Upper lobe of right lung (tissue), 1 donor: ENCODE measurements at regions not wholly inside any gene's neighbourhood (a gene's known extent, or its start where the extent isn't known, plus 50 kb on each side); places are given as distances from the start of the nearest gene placed in this dataset.

Experiments
- ATAC-seq: fragments of 200-7000 bp; cut with Tn5 transposase; one replicate; pipeline ENCODE4 v1.9.1; 2020; ENCODE audit warnings: mild to moderate bottlenecking, moderate library complexity
- DNase-seq: peaks from one replicate; pipeline ENCODE4 v3.0.0-alpha.2; 2020
- H3K27ac ChIP-seq: fragments of 200-600 bp; one replicate; pipeline ENCODE4 v1.8.0; 2022
- H3K27me3 ChIP-seq: fragments of 200-600 bp; one replicate; pipeline ENCODE4 v1.8.0; 2022; ENCODE audit warnings: mild to moderate bottlenecking
- H3K36me3 ChIP-seq: fragments of 200-600 bp; one replicate; pipeline ENCODE4 v1.8.0; 2022
- H3K4me1 ChIP-seq: fragments of 200-600 bp; one replicate; pipeline ENCODE4 v1.8.0; 2022
- H3K4me3 ChIP-seq: fragments of 200-600 bp; one replicate; pipeline ENCODE4 v1.8.0; 2022; ENCODE audit warnings: mild to moderate bottlenecking
- H3K9me3 ChIP-seq: fragments of 200-600 bp; one replicate; pipeline ENCODE4 v1.8.0; 2022
- CTCF ChIP-seq: fragments of 200-600 bp; IDR thresholded peaks from one replicate; pipeline ENCODE4 v1.8.0; 2022; ENCODE audit warnings: antibody characterized with exemption
- intact Hi-C: fragments of 100-400 bp; cut with DNase I; formaldehyde crosslinking; loops from one replicate; pipeline ENCODE4 v1.11.0; 2022
- donor health status: DM: no; HTN: yes; CAD: no; lungs with severe emphysema.

GRCh38 chr11:34750692-34751405 lies 130.0 kb downstream of the EHF start:
- H3K4me1 ChIP-seq = peaks cover 16% of the 10 kb centered on the region

GRCh38 chr11:34749666-34750659 lies 129.1 kb downstream of the EHF start:
- Histone ChIP-seq H3K36me3 (no peaks in the 10 kb centered on the region), H3K4me1 (peaks cover 16% of the 10 kb centered on the region), H3K27ac (peak overlapping the region; percentile 72), H3K4me3 (no peak overlapping the region), H3K9me3 (no peaks in the 10 kb centered on the region), H3K27me3 (no peaks in the 10 kb centered on the region)
- ATAC-seq = peak; percentile 85
- intact Hi-C loops = no loop called here
- no peak for TF ChIP-seq CTCF
- peak; percentile 88 for DNase-seq

More at GRCh38 chr11:34750692-34751405, 130.0 kb downstream of the EHF start:
- DNase-seq = no peak
- Histone ChIP-seq H3K27me3 (no peaks in the 10 kb centered on the region), H3K27ac (peak overlapping the region; percentile 51), H3K4me3 (no peak overlapping the region), H3K9me3 (no peaks in the 10 kb centered on the region), H3K36me3 (no peaks in the 10 kb centered on the region)
- TF ChIP-seq CTCF = no peak
- intact Hi-C loops = no loop called here
- no peak for ATAC-seq

GRCh38 chr11:34748036-34748435 lies 127.1 kb downstream of the EHF start:
- no peak overlapping the region for H3K4me3 ChIP-seq
- no peak for ATAC-seq

GRCh38 chr11:34747251-34747650 lies 126.4 kb downstream of the EHF start:
- intact Hi-C loops = no loop called here

More at GRCh38 chr11:34748036-34748435, 127.1 kb downstream of the EHF start:
- H3K9me3 ChIP-seq = no peaks in the 10 kb centered on the region
- H3K36me3 ChIP-seq = no peaks in the 10 kb centered on the region
- H3K27ac ChIP-seq = no peak overlapping the region
- intact Hi-C loops = no loop called here
- TF ChIP-seq CTCF = no peak
- no peak for DNase-seq
- no peaks in the 10 kb centered on the region for H3K27me3 ChIP-seq
- peaks cover 16% of the 10 kb centered on the region for H3K4me1 ChIP-seq

GRCh38 chr11:34745195-34745594 lies 124.3 kb downstream of the EHF start:
- intact Hi-C loops = no loop called here
- ATAC-seq (no peak), DNase-seq (no peak)
- H3K9me3 ChIP-seq = no peaks in the 10 kb centered on the region
- H3K4me3 ChIP-seq = no peak overlapping the region
- peaks cover 12% of the 10 kb centered on the region for H3K4me1 ChIP-seq
- H3K27me3 ChIP-seq = no peaks in the 10 kb centered on the region
- no peak for TF ChIP-seq CTCF
- no peak overlapping the region for H3K27ac ChIP-seq
- H3K36me3 ChIP-seq = no peaks in the 10 kb centered on the region

More at GRCh38 chr11:34747251-34747650, 126.4 kb downstream of the EHF start:
- TF ChIP-seq CTCF = no peak
- H3K27me3 ChIP-seq = no peaks in the 10 kb centered on the region
- no peak overlapping the region for H3K27ac ChIP-seq
- no peaks in the 10 kb centered on the region for H3K9me3 ChIP-seq
- H3K4me1 ChIP-seq = peaks cover 16% of the 10 kb centered on the region
- no peak for DNase-seq
- H3K36me3 ChIP-seq = no peaks in the 10 kb centered on the region
- no peak for ATAC-seq
- no peak overlapping the region for H3K4me3 ChIP-seq
